C1 segment of cervical spinal cord (tissue), 14 donors: ENCODE measurements at regions not wholly inside any gene's neighbourhood (a gene's known extent, or its start where the extent isn't known, plus 50 kb on each side); places are given as distances from the start of the nearest gene placed in this dataset.

Source experiments
- DNase-seq, 14 donors: peaks; one replicate each; lab custom pipeline; 2025; lab: John Stamatoyannopoulos, UW

GRCh38 chr1:239874831-239875230 lies 216.9 kb upstream of the FMN2 start:
- DNase-seq = no peak

- DNase-seq = peak in 1 of 14 donors; percentile 10
Measured at GRCh38 chr1:239879321-239880170, 212.1 kb upstream of the FMN2 start.

- no peak for DNase-seq
Measured at GRCh38 chr1:239882967-239883366, 208.7 kb upstream of the FMN2 start.

- DNase-seq = peak in 1 of 14 donors; percentile 6
Measured at GRCh38 chr1:239884796-239885195, 206.9 kb upstream of the FMN2 start.

- DNase-seq = no peak
Measured at GRCh38 chr1:239886266-239886665, 205.4 kb upstream of the FMN2 start.

- DNase-seq = no peak
Measured at GRCh38 chr1:239888639-239889038, 203.0 kb upstream of the FMN2 start.

GRCh38 chr1:239891621-239892358 lies 199.9 kb upstream of the FMN2 start:
- no peak for DNase-seq

- DNase-seq = no peak
Measured at GRCh38 chr1:239892602-239893001, 199.1 kb upstream of the FMN2 start.

- no peak for DNase-seq
Measured at GRCh38 chr1:239893127-239893731, 198.5 kb upstream of the FMN2 start.

GRCh38 chr1:239896569-239896968 lies 195.1 kb upstream of the FMN2 start:
- DNase-seq = no peak

GRCh38 chr1:239896980-239897379 lies 194.7 kb upstream of the FMN2 start:
- DNase-seq = no peak

GRCh38 chr1:239897458-239897857 lies 194.2 kb upstream of the FMN2 start:
- DNase-seq = no peak

- DNase-seq = peak in 12 of 14 donors; percentile 4 to 47 (median 34)
Measured at GRCh38 chr1:239898062-239898730, 193.5 kb upstream of the FMN2 start.

GRCh38 chr1:239899747-239900146 lies 191.9 kb upstream of the FMN2 start:
- no peak for DNase-seq

GRCh38 chr1:239906394-239906793 lies 185.3 kb upstream of the FMN2 start:
- DNase-seq = no peak

GRCh38 chr1:239909898-239910297 lies 181.8 kb upstream of the FMN2 start:
- DNase-seq = peak in 2 of 14 donors; percentile 0 to 18

- no peak for DNase-seq
Measured at GRCh38 chr1:239912471-239912870, 179.2 kb upstream of the FMN2 start.

- DNase-seq = no peak
Measured at GRCh38 chr1:239913141-239913585, 178.5 kb upstream of the FMN2 start.

- no peak for DNase-seq
Measured at GRCh38 chr1:239914751-239915231, 176.9 kb upstream of the FMN2 start.

- no peak for DNase-seq
Measured at GRCh38 chr1:239918634-239919033, 173.0 kb upstream of the FMN2 start.

GRCh38 chr1:239920214-239920613 lies 171.5 kb upstream of the FMN2 start:
- DNase-seq = no peak
